ENCODE measurements at regions not wholly inside any gene's neighbourhood (a gene's known extent, or its start where the extent isn't known, plus 50 kb on each side); places are given as distances from the start of the nearest gene placed in this dataset.

DNA sequence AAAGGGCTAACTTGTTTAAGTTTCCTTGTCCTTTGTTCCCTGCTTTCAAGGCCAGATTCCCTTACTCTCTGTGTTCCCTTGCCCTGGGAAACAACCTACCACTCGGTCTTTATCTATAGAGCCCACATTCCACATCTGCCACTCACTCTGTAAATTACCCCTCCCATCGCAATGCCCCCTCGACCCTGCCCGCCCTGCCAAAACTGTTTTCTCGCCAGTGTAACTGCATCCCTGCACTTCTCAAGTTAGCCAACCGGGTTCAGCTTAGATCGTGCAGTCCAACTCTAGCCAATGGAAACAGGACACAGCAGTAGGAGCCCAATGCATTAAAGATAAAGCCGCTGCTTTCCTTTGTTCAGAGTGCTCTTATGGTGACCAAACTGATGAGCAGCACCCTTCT, 263.6 kb downstream of the TBL1XR1 start:
- DNase-seq (ENCODE audit: low read depth in 2 of 2), result no peak

DNA sequence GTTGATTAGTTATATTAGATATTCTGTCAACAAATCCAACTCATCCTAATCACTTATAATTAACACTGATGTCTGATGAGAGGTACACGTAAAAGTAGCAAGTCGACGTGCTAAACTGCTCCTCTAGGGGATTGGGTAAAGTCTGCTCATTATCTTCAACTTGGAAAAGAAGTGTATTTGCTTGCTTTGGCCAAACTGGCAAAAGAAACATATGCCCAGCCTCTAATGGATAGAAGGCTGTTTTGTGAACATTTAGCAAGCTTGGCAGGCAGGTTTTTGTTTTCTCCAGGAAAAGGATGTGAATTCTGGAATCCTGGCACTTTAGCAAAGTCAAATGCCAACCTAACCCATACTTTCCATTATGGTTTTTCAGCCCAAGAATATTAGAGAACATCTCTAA, 264.8 kb downstream of the TBL1XR1 start:
- DNase-seq (ENCODE audit: low read depth in 2 of 2), result no peak

DNA sequence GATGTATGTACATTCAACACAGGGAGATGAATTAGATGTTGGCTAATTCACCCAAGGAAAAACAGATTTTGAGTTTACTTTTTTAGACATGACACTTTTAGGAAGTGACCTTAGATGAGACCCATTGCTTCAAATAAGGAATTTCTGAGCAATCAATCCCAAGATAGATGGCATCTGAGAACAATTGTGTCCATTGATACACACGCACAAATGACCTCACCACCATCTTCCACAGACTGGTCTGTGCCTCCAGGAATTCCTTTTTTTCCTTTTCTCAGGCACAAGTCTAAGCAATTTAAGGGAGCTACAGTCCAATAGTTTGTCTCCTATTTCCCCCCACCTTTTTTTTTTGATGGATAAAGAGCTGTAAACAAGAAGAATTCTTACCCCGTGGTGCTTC, 265.3 kb downstream of the TBL1XR1 start:
- DNase-seq (ENCODE audit: low read depth in 2 of 2), result no peak

DNA sequence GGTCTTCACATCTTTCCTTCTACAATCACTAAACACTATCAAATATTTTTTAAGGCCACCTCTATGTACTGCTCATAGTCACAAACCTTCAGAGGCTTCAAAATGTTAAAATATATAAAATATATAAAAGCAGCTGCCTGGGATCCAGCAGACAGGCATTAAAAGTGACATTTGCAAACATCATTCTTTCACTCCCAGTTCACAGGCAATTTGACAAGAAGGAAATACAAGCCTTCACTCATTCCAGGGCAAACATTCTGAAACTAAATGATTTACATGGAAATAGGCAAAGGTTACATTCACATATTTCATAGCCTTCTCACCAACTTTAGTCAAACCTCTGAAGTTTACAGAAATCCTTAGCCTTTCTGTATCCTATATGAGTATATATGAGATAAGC, 266.3 kb downstream of the TBL1XR1 start:
- no peak for DNase-seq (ENCODE audit: low read depth in 2 of 2)

DNA sequence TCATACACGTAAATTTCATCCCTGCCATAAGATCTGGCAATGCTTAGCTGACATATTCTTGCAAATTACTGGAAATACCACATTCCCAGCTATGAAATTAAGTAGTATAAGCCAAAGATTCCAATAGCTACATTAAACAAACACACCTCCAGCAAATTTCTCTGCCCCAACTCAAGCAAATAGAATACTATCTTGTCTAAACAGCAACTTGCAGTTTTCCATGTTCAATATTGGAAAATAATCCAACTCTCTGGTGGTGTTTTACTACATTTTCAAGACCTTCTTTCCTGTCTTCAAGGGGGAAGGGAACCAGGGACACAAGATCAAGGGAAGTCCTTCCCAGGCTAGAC, 268.7 kb downstream of the TBL1XR1 start:
- DNase-seq (ENCODE audit: low read depth in 2 of 2), result no peak

DNA sequence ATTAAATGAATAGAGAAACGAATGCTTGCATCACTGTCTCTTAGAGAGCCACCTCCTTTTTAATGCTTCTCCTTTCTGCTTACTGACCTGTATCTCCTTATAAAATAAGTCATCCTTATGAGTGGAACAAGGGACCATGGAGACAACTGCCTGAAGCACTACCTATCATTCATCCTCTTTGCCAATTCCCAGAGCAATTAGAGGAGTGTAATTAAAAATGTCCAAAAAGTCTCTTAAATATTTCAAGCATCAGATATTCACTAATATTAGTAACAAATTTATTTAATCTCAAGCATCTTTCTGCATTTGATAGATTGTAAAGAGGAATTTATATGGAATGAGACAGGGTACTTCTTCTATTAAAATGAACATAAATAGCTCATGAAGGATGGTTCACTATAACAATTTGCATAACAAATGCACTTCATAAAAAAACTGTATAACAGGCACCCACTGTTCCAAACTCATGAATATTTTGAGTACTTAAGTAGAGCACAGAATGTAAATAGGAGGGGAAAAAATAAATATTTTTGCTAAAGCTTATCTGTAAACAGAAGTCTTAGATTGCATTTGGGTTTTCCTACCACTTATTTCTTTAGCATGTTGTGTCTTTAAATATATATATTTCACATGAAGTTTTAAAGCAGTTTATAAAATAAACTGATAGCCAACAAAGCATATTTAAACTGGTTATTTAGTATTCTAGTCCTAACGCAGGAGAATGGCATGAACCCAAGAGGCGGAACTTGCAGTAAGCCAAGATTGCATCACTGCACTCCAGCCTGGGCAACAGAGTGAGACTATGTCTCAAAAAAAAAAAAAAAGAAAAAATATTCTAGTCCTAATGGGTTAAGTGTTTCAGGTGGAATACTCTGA, 269.3 kb downstream of the TBL1XR1 start:
- no peak for DNase-seq (ENCODE audit: low read depth in 2 of 2)

DNA sequence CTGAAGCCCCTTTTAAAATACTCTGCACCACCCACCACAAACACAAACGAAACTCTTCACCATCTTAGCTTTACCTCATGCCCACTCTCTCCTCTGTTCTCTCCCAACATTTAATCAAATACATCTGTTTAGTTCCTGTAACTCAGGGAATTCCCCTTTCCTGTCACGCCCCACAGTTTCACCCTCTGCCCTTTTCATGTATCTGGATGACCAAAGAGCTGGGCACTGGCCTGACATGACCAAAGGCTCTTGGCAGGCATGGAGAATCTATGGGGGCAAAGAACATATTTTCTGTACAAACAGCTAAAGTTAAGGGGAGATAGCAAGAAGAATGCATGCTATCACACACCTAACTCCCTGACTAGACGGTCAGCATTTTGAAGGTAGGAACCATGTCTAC, 270.0 kb downstream of the TBL1XR1 start:
- no peak for DNase-seq (ENCODE audit: low read depth in 2 of 2)

DNA sequence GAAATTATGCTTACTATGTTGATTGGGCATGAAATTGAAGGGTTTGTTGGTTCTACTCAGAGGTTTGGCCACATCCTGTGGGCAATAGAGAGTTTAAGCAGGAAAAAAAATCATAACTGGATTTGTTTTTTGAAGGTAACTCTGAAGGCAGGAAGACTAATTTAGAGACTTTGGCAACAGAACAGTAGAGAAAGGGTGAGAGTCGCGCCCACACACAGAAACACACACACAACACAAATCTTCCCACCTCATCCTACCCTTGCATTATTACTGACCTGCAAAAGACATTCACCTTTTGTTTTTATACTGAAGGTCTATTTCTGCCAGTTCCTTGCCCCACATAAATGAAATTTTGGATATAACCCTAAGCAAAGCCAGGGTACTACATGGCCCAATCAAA, 270.6 kb downstream of the TBL1XR1 start:
- DNase-seq (ENCODE audit: low read depth in 2 of 2), result no peak

DNA sequence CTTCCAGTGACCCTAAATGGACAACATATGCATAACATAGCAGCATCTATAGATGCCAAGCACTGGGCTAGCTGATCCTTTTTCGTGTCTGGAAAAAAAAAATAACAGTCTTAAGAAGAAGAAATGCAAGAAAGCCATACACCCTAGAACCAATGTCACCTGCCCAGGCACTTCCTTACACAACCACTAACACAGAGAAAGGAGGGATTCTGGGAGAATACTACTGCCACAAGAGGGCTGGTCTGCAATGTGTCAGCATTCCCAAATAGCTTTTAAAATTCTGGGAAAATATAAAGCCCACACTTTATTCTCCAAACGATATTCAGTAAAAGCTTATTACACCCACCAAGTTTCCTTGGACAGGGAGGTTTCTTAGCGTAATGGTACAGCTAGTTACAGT, 271.2 kb downstream of the TBL1XR1 start:
- no peak for DNase-seq (ENCODE audit: low read depth in 2 of 2)

DNA sequence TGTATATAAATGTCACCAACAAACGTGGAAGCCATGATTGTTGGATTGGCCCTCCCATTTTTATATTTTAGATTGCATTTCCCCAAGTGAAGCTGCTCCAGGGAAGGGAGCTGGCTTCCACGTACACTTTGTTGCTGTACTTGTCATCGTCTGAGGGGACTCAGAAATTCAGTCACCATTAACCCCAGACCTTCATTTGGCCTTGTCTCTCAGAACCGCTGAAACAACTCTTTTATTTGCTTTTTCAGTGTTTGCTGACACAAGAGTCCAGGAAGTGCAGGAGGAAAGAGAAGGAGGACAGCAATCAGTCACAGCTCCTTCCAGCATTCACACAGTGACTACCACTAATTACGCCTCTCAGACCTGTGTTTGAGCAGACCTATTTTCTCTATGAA, 276.5 kb downstream of the TBL1XR1 start:
- DNase-seq (ENCODE audit: low read depth in 2 of 2), result no peak

DNA sequence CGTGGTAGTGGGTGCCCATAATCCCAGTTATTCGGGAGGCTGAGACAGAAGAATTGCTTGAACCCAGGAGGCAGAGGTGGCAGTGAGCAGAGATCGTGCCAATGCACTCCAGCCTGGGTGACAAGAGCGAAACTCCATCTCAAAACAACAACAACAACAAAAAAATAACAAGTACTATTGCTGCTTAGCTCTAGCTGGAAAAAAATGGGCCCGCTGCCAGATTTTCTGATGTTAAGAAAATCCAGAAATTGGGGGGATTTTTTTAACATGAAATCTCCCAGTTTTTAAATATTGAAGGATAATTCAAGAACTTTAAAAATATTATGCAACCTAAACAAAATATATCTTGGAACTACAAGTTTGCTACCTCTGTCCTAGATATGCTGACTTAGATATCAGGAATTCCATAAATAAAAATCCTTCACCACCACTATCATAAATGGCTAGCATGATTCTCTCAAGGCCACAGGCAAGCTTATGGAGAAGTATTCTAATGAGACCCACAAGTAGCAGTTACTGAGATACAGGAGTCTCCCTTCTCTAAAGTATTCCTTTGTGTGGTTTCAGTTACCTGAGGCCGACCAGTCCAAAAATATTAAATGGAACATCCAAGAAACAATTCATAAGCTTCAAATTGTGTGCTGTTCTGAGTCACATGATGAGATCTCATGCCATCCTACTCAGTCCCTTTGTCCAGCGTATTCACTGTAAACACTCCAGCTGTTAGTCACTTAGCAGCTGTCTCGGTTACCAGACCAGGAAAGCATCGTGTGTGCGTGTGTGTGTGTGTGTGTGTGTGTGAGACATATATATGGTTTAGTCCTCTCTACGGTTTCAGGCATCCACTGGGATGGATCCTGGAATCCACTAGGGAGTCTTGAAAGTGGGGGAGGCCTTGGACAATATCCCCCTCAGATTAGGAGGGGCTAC, 277.2 kb downstream of the TBL1XR1 start:
- no peak for DNase-seq (ENCODE audit: low read depth in 2 of 2)

DNA sequence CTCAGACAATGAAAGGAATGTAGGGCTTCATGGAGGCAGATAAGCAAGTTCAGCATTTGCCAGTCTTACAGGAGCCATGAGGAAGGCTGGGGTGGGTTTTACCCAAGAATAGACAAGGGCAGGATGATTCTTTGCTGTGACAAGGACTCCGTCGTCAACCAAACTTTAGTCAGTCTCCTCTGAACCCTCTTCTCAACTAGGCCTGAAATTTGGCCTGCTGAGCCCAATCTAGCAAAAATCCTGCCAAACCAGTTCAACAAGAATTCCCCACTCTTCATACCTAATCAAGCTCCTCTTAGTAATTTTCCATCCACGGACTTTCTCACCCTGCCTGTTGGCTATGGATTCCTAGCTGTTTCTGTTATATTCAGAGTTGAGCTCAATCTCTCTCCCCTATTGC, 280.5 kb downstream of the TBL1XR1 start:
- no peak for DNase-seq (ENCODE audit: low read depth in 2 of 2)

DNA sequence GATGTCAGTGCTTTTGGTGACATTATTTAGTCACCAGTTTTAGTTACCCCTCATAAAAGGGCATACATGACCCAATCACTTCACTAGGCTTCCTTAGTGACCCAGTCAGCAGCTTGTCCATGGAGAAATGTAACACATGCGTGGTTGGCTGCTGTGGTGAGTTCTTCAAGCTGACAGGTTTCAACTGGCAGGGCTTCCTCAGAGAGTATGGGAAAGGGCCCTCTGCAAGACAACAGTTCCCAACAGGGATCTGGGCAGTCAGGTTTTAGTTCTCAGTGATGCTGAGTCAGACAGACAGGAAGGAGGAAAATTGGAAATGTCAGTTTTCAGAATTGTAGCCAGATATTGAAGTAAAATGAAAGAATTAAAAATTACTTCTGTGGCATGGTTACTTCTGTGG, 282.5 kb downstream of the TBL1XR1 start:
- DNase-seq (ENCODE audit: low read depth in 2 of 2), result no peak

DNA sequence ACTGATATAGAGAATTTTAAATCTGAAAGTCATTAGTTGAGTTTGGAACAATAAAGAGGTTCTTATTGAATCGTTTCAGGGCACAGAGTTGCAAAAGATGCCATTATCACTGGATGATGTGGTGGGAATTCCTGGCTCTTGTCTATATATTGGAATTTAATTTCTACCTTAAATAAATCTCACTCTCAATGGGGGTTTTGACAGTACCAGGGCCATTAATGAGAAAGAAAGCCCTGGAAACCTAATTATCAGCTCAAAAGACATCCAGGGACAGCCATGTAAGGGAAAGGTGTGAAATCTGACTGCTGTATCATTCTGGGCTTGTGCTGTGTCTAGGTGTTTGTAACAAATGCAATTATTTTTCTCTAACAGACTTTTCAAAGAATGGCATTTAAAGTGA, 285.7 kb downstream of the TBL1XR1 start:
- no peak for DNase-seq (ENCODE audit: low read depth in 2 of 2)

DNA sequence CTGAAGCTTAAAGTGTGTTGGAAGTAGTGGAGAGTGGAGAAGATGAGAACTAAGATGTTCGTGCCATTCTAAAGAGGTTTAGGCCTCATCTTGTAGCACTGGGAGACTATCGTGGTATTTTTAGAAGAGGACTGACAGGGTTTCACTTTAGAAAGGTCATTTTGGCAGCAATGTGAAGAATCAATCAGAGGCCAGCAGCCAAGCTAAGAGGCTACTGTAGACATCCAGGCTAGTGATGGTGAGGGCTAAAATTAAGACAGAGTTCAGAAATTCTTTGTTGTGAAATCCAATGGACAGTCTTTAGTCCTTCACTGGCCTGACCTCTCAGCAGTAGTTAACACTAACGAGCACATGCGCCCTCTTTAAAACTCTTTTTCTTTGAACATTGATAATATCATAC, 288.2 kb downstream of the TBL1XR1 start:
- no peak for DNase-seq (ENCODE audit: low read depth in 2 of 2)

DNA sequence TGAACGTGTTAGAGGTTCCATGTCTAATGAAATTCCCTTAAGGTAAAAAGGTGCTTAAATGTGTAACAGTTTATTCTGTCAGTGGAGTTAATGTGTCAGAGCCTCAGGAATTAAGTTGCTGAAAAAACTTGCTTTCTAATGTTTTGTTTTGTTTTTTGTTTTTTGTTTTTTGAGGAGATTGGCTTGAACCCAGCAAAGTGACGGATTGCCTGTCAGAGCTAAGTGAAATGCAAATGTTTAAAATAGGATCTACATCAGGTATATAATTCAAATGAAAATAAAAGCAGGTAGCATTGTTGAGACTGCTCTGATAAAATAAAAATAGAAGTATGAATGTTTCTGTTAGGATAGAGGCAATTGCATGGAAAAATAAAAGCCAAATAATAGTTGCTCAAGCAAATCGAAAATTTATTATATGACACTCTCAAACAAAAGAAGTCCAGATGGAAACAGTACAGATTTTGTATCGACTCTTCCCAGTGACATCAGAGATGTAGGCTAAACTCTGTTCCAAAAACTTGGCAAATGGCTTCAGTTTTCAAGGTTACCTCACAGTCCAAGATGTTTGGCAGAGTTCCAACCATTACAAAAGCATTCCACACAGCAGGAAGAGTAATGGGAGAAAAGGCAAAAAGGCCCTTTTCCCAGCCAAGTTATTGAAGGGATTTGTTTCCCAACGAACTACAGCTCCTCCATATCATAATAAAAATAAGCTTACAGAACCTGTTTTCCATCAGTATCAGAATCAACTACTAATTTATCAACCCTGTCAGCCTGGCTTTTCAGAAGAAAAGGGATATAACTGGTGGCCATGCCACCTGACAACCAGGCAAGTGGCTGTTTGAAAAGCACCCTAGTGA, 291.0 kb downstream of the TBL1XR1 start:
- no peak for DNase-seq (ENCODE audit: low read depth in 2 of 2)

DNA sequence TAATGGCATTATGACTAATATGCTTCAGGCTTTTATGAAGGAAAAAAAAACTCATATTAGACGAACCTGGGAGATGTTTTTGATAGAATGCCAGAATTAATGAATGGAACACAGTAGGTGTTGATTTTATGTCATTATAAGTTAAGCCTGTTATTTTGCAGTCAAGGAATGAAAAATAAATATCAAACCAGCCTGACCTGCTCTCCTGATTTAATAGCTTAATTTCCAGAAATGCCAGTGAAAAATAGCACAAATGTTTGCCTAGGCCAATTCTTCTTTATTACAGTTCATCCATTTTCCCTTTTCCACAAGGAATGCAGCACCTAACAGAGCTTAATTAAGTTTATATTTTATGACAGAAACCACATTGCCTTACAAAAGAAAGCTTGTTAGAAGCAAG, 292.0 kb downstream of the TBL1XR1 start:
- no peak for DNase-seq (ENCODE audit: low read depth in 2 of 2)

DNA sequence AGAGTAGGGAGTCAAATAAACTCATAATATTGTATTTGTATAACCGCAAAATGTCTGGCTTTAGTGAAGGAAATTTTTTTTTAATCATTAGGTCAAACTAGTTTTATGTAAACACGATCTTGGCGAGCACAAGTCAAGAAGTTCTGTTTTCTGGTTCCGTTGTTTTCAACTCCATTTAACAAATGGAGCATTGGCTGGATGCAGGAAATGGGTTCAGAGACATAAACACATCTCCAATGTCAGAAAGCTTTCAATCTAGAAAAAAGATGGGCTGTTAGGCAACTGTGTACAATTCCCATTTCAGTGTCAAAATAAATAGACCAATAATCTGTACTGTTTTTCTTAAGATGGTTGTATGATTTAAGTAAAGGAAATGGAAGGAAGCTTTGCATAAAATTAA, 292.8 kb downstream of the TBL1XR1 start:
- DNase-seq (ENCODE audit: low read depth in 2 of 2), result no peak

DNA sequence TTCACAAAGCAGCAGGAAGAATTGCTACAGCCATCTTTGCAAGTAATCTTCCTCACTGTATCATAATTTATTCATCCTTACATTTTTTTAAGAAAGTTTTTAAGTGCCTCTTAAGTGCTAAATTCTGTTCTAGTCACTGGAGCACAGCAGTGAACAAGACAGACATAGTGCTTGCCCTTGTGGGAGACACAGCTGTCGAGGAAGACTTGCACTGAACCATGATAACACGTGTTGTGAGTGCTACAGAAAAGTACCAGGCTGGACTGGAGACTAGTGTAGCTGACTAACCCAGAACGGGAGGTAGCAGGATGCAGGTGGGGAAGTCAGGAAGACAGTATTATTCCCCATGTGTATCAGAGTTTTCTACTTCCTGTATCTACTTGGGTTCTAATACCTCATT, 300.6 kb downstream of the TBL1XR1 start:
- DNase-seq (ENCODE audit: low read depth in 2 of 2), result no peak

DNA sequence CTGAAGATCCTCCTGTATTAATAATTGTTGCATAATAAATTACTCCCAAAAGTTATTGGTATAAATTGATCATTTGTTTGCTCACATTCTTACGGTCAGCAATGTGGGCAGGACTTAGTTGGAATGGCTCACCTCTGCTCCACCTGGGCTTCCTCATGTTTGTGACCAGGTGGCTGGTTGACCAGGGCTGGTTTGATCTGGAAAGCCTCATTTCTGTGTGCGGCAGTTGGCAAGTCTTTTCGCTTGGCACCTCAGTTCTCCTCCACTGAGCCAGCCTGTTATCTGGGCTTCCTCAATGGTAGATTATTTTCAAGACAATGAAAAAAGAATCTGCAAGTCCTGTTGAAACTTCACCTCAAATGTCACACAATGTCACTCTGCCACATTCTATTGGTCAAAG, 301.1 kb downstream of the TBL1XR1 start:
- no peak for DNase-seq (ENCODE audit: low read depth in 2 of 2)

DNA sequence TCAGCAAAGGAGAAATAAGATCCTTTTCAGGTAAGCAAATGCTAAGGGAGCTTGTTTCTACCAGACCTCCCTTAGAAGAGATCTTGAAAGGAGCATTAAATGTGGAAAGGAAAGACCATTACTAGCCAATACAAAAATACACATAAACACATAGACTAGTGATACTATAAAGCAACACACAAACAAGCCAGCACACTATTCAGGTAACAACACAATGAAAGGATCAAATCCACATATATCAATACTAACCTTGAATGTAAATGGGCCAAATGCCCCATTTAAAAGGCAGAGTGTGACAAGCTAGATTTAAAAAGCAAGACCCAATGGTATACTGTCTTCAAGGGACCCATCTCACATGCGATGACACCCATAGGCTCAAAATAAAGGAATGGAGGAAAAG, 317.6 kb downstream of the TBL1XR1 start:
- DNase-seq (ENCODE audit: low read depth in 2 of 2), result no peak

DNA sequence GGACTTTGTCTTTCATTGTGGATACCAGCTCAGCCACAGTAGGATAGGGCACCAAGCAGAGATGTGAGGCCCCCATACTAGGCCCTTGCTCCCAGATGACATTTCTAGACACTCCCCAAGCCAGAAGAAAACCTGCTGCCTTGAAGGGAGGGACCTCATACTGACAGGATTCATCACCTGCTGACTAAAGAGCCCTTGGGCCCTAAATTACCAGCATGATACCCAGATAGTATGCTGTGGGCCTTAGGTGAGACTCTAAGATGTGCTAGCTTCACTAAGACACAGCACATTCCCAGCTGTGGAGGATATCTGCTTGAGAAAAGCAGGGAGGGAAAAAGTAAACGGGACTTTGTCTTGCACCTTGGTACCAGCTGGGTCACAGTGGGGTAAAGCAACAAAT, 324.0 kb downstream of the TBL1XR1 start:
- no peak for DNase-seq (ENCODE audit: low read depth in 2 of 2)

Measured in stimulated activated CD8-positive, alpha-beta memory T cell treated with anti-CD3 and anti-CD28 coated beads, Interleukin-7, amount 100 ng/mL, for 1 hour (primary cell).